GM03348 (cell line): ENCODE measurements at regions not wholly inside any gene's neighbourhood (a gene's known extent, or its start where the extent isn't known, plus 50 kb on each side); places are given as distances from the start of the nearest gene placed in this dataset.
"Not testable (repeated sequence)": the region's sequence is repeated elsewhere in the genome, so short reads cannot be mapped to it uniquely, and the experiment has no call there.

Experiments
- DNase-seq: peaks from one replicate; pipeline ENCODE4 v3.0.0; 2012; ENCODE audit warnings: low spot score

GRCh38 chr11:91023731-91024130 lies 800.9 kb upstream of the CHORDC1 start:
- no peak for DNase-seq

- DNase-seq: no peak
Measured at GRCh38 chr11:91011503-91011902, 788.7 kb upstream of the CHORDC1 start.

- DNase-seq: no peak
Measured at GRCh38 chr11:91005458-91005857, 782.6 kb upstream of the CHORDC1 start.

GRCh38 chr11:90997241-90997640 lies 774.4 kb upstream of the CHORDC1 start:
- DNase-seq: no peak

- DNase-seq: not testable (repeated sequence)
Measured at GRCh38 chr11:90972159-90972558, 749.3 kb upstream of the CHORDC1 start.

GRCh38 chr11:90947930-90948329 lies 725.1 kb upstream of the CHORDC1 start:
- DNase-seq: no peak

- DNase-seq: no peak
Measured at GRCh38 chr11:90930252-90930651, 707.4 kb upstream of the CHORDC1 start.

- no peak for DNase-seq
Measured at GRCh38 chr11:90919332-90919731, 696.5 kb upstream of the CHORDC1 start.

GRCh38 chr11:90916706-90917105 lies 693.9 kb upstream of the CHORDC1 start:
- no peak for DNase-seq

- DNase-seq: no peak
Measured at GRCh38 chr11:90913131-90913668, 690.4 kb upstream of the CHORDC1 start.

GRCh38 chr11:90912631-90913030 lies 689.8 kb upstream of the CHORDC1 start:
- DNase-seq: no peak

GRCh38 chr11:90911192-90911591 lies 688.3 kb upstream of the CHORDC1 start:
- no peak for DNase-seq

- DNase-seq: no peak
Measured at GRCh38 chr11:90908074-90908473, 685.2 kb upstream of the CHORDC1 start.

GRCh38 chr11:90895850-90896249 lies 673.0 kb upstream of the CHORDC1 start:
- no peak for DNase-seq

- no peak for DNase-seq
Measured at GRCh38 chr11:90890347-90890746, 667.5 kb upstream of the CHORDC1 start.

- DNase-seq: no peak
Measured at GRCh38 chr11:90884181-90884580, 661.3 kb upstream of the CHORDC1 start.

GRCh38 chr11:90874986-90875385 lies 652.1 kb upstream of the CHORDC1 start:
- no peak for DNase-seq

- no peak for DNase-seq
Measured at GRCh38 chr11:90874281-90874680, 651.4 kb upstream of the CHORDC1 start.

GRCh38 chr11:90867416-90867815 lies 644.6 kb upstream of the CHORDC1 start:
- DNase-seq: no peak

- DNase-seq: no peak
Measured at GRCh38 chr11:90856790-90857189, 633.9 kb upstream of the CHORDC1 start.

- no peak for DNase-seq
Measured at GRCh38 chr11:90855531-90855930, 632.7 kb upstream of the CHORDC1 start.

- DNase-seq: no peak
Measured at GRCh38 chr11:90851196-90851595, 628.3 kb upstream of the CHORDC1 start.

- DNase-seq: no peak
Measured at GRCh38 chr11:90849312-90849711, 626.5 kb upstream of the CHORDC1 start.

GRCh38 chr11:90847268-90847886 lies 624.5 kb upstream of the CHORDC1 start:
- DNase-seq: no peak
